Stomach (tissue), 4 donors: ENCODE measurements at regions not wholly inside any gene's neighbourhood (a gene's known extent, or its start where the extent isn't known, plus 50 kb on each side); places are given as distances from the start of the nearest gene placed in this dataset.

ENCODE experiments used
- POLR2AphosphoS5 ChIP-seq, 3 donors: sonication (generic); formaldehyde crosslinking; IDR thresholded peaks; one replicate each; pipeline ENCODE4 v1.6.1; 2016; ENCODE audit warnings: antibody characterized with exemption in 3 of 3
- TF ChIP-seq, protein P1 (sequence below), 7 experiments: fragments of 450-650 bp in 4 of 7; fragments of 200-600 bp in 3 of 7; sonication (generic) in 3 of 7; IDR thresholded peaks; one replicate each; pipeline ENCODE4 v1.5.1; 2016 to 2019; ENCODE audit warnings: antibody characterized with exemption in 7 of 7, control low read depth in 2 of 7, mild to moderate bottlenecking in 1 of 7

DNA sequence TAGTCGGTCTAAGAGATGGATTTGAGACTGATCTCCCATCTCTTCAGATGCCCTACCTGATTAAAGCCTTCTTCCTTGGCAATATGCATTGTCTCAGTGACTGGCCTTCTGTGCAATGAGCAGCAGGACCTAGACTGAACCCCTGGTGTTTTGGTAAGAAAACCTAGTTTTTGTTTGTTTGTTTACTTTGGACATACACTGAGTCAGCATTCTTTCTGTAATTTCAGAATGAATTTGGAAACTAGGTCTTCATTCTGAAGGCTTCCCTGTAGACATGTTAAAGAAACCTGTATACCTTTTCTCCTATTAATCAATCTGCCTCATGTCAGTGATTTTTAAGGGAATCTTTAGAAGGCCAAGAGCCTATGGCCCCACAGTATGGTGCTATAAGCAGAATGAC lies 597.5 kb upstream of the HTR2C start:
- TF ChIP-seq, protein P1, sequence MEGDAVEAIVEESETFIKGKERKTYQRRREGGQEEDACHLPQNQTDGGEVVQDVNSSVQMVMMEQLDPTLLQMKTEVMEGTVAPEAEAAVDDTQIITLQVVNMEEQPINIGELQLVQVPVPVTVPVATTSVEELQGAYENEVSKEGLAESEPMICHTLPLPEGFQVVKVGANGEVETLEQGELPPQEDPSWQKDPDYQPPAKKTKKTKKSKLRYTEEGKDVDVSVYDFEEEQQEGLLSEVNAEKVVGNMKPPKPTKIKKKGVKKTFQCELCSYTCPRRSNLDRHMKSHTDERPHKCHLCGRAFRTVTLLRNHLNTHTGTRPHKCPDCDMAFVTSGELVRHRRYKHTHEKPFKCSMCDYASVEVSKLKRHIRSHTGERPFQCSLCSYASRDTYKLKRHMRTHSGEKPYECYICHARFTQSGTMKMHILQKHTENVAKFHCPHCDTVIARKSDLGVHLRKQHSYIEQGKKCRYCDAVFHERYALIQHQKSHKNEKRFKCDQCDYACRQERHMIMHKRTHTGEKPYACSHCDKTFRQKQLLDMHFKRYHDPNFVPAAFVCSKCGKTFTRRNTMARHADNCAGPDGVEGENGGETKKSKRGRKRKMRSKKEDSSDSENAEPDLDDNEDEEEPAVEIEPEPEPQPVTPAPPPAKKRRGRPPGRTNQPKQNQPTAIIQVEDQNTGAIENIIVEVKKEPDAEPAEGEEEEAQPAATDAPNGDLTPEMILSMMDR (IDR thresholded peaks at IDR 0.05) = no peak
- TF ChIP-seq POLR2AphosphoS5 (IDR thresholded peaks at IDR 0.05) = no peak
